Astrocyte (in vitro differentiated cells and primary cell): ENCODE measurements at regions not wholly inside any gene's neighbourhood (a gene's known extent, or its start where the extent isn't known, plus 50 kb on each side); places are given as distances from the start of the nearest gene placed in this dataset.

ENCODE experiments used
- DNase-seq: peaks from one replicate; pipeline ENCODE4 v3.0.0-alpha.2; 2010; ENCODE audit warnings: low read depth
- FAIRE-seq: peaks from 2 replicates; lab custom pipeline; 2011; peaks lifted over from hg19 to GRCh38; lab: Jason Lieb, UNC
- H2AFZ ChIP-seq: 2 replicates; pipeline ENCODE4 v1.6.0; 2012; ENCODE audit warnings: low read depth, low read length, inconsistent platforms
- H3K27ac ChIP-seq: 2 replicates; pipeline ENCODE4 v1.5.1; 2011; ENCODE audit warnings: low read depth, low read length, inconsistent platforms
- H3K27me3 ChIP-seq: 2 replicates; pipeline ENCODE4 v1.6.0; 2011; ENCODE audit warnings: low read length, inconsistent platforms; ENCODE audit not compliant: insufficient read depth
- H3K36me3 ChIP-seq: 2 replicates; pipeline ENCODE4 v1.5.1; 2011; ENCODE audit warnings: low read length, inconsistent platforms; ENCODE audit not compliant: insufficient read depth
- H3K4me1 ChIP-seq: 2 replicates; pipeline ENCODE4 v1.5.1; 2011; ENCODE audit warnings: low read length, inconsistent platforms; ENCODE audit not compliant: insufficient read depth
- H3K4me2 ChIP-seq: 2 replicates; pipeline ENCODE4 v1.6.0; 2012; ENCODE audit warnings: low read length, inconsistent platforms
- H3K4me3 ChIP-seq: 2 replicates; pipeline ENCODE4 v1.5.1; 2011; ENCODE audit warnings: low read depth, mild to moderate bottlenecking, low read length, inconsistent platforms; ENCODE audit not compliant: insufficient read depth
- H3K79me2 ChIP-seq: 2 replicates; pipeline ENCODE4 v1.6.0; 2012; ENCODE audit warnings: mild to moderate bottlenecking, low read length, inconsistent platforms; ENCODE audit not compliant: insufficient read depth
- H3K9ac ChIP-seq: 2 replicates; pipeline ENCODE4 v1.6.0; 2012; ENCODE audit warnings: mild to moderate bottlenecking, low read length, inconsistent platforms
- H3K9me3 ChIP-seq: 2 replicates; pipeline ENCODE4 v1.5.1; 2012; ENCODE audit warnings: low read depth, mild to moderate bottlenecking, low read length, inconsistent platforms; ENCODE audit not compliant: insufficient read depth
- H4K20me1 ChIP-seq: 2 replicates; pipeline ENCODE4 v1.6.0; 2012; ENCODE audit warnings: low read length, inconsistent platforms; ENCODE audit not compliant: insufficient read depth
- H3K27ac Mint-ChIP-seq: one replicate; pipeline ENCODE4 v1.8.0; 2021; ENCODE audit warnings: mild to moderate bottlenecking, mixed read lengths; ENCODE audit not compliant: unreplicated experiment
- H3K27me3 Mint-ChIP-seq: one replicate; pipeline ENCODE4 v1.8.0; 2021; ENCODE audit warnings: low read depth, mixed read lengths; ENCODE audit not compliant: unreplicated experiment
- H3K36me3 Mint-ChIP-seq: one replicate; pipeline ENCODE4 v1.8.0; 2021; ENCODE audit warnings: low read depth, mixed read lengths; ENCODE audit not compliant: unreplicated experiment
- H3K4me1 Mint-ChIP-seq: one replicate; pipeline ENCODE4 v1.8.0; 2021; ENCODE audit warnings: low read depth, mixed read lengths; ENCODE audit not compliant: unreplicated experiment
- H3K4me3 Mint-ChIP-seq: one replicate; pipeline ENCODE4 v1.8.0; 2021; ENCODE audit warnings: mild to moderate bottlenecking, moderate library complexity, mixed read lengths; ENCODE audit not compliant: unreplicated experiment
- H3K9me3 Mint-ChIP-seq: one replicate; pipeline ENCODE4 v1.8.0; 2021; ENCODE audit warnings: mild to moderate bottlenecking, mixed read lengths; ENCODE audit not compliant: unreplicated experiment
- EZH2 ChIP-seq: IDR thresholded peaks from 2 replicates; pipeline ENCODE4 v1.6.1; 2012; ENCODE audit warnings: mild to moderate bottlenecking, low read length, inconsistent platforms; ENCODE audit not compliant: insufficient read depth
- TF ChIP-seq, protein P1 (sequence below): IDR thresholded peaks from 2 replicates; pipeline ENCODE4 v1.5.1; 2011; ENCODE audit warnings: low read depth, mild to moderate bottlenecking, inconsistent platforms, low read length, moderate library complexity; ENCODE audit not compliant: insufficient read depth

DNA sequence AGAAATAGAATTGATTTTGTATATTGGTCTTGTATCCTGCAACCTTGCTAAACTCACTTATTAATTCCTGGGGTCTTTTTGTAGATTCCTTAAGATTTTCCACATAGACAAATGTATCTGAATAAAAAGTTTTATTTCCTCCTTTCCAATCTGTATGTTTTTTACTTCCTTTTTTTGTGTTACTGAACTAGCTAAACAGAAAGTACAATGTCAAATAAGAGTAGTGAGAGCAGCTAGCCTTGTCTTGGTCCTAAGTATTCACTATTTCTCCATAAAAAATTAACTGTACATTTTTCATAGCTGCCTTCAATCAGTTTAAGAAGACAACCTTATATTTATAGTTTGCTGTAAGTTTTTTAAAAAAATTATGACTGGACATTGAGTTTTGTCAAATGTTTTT, 74.9 kb downstream of the FASLG start:
- no peaks in the 10 kb centered on the region for H3K27me3 Mint-ChIP-seq
- no peaks in the 10 kb centered on the region for H4K20me1 ChIP-seq

DNA sequence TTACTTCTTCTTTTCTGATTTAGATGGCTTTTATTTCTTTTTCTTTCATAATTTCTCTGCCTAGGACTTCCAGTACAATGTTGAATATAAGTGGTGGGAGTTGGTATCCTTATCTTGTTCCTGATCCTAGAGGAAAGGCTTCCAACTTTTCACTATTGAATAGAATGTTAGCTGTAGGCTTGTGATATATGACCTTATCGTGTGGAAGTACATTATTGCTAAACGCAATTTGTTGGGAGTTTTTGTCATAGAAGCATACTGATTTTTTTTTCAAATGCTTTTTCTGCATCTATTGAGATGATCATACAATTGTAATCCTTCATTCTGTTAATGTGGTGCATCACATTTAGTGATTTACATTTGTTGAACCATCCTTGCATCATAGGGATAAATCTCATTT, 79.5 kb downstream of the FASLG start:
- H3K4me1 ChIP-seq, result no peaks in the 10 kb centered on the region
- FAIRE-seq, result no peak
- Mint-ChIP-seq H3K4me1 (no peaks in the 10 kb centered on the region), H3K36me3 (no peaks in the 10 kb centered on the region), H3K4me3 (no peak overlapping the region), H3K27me3 (no peaks in the 10 kb centered on the region), H3K9me3 (no peaks in the 10 kb centered on the region), H3K27ac (no peak overlapping the region)
- peaks cover 4% of the 10 kb centered on the region for H3K27me3 ChIP-seq
- H3K27ac ChIP-seq, result no peak overlapping the region
- H3K36me3 ChIP-seq, result no peaks in the 10 kb centered on the region
- H3K9me3 ChIP-seq, result no peaks in the 10 kb centered on the region
- H2AFZ ChIP-seq, result no peak overlapping the region
- no peak overlapping the region for H3K4me2 ChIP-seq
- no peak overlapping the region for H3K9ac ChIP-seq
- DNase-seq, result no peak
- H3K4me3 ChIP-seq, result no peak overlapping the region
- H4K20me1 ChIP-seq, result no peaks in the 10 kb centered on the region
- no peaks in the 10 kb centered on the region for H3K79me2 ChIP-seq
- TF ChIP-seq, protein P1, sequence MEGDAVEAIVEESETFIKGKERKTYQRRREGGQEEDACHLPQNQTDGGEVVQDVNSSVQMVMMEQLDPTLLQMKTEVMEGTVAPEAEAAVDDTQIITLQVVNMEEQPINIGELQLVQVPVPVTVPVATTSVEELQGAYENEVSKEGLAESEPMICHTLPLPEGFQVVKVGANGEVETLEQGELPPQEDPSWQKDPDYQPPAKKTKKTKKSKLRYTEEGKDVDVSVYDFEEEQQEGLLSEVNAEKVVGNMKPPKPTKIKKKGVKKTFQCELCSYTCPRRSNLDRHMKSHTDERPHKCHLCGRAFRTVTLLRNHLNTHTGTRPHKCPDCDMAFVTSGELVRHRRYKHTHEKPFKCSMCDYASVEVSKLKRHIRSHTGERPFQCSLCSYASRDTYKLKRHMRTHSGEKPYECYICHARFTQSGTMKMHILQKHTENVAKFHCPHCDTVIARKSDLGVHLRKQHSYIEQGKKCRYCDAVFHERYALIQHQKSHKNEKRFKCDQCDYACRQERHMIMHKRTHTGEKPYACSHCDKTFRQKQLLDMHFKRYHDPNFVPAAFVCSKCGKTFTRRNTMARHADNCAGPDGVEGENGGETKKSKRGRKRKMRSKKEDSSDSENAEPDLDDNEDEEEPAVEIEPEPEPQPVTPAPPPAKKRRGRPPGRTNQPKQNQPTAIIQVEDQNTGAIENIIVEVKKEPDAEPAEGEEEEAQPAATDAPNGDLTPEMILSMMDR, result no peak
- no peak for TF ChIP-seq EZH2

More for the DNA sequence above, 74.9 kb downstream of the FASLG start:
- no peak overlapping the region for H3K9ac ChIP-seq
- H3K27me3 ChIP-seq, result no peaks in the 10 kb centered on the region
- no peak for DNase-seq
- no peak overlapping the region for H3K4me2 ChIP-seq
- H3K4me3 ChIP-seq, result no peak overlapping the region
- no peak overlapping the region for H3K4me3 Mint-ChIP-seq
- H3K27ac Mint-ChIP-seq, result no peak overlapping the region
- no peaks in the 10 kb centered on the region for H3K4me1 Mint-ChIP-seq
- H3K79me2 ChIP-seq, result no peaks in the 10 kb centered on the region
- no peak overlapping the region for H3K27ac ChIP-seq
- no peak for FAIRE-seq
- peaks cover 3% of the 10 kb centered on the region for H3K9me3 Mint-ChIP-seq
- H2AFZ ChIP-seq, result no peak overlapping the region
- no peaks in the 10 kb centered on the region for H3K36me3 ChIP-seq
- H3K36me3 Mint-ChIP-seq, result no peaks in the 10 kb centered on the region
- H3K4me1 ChIP-seq, result no peaks in the 10 kb centered on the region
- TF ChIP-seq, protein P1, result no peak
- TF ChIP-seq EZH2, result no peak
- H3K9me3 ChIP-seq, result no peaks in the 10 kb centered on the region

DNA sequence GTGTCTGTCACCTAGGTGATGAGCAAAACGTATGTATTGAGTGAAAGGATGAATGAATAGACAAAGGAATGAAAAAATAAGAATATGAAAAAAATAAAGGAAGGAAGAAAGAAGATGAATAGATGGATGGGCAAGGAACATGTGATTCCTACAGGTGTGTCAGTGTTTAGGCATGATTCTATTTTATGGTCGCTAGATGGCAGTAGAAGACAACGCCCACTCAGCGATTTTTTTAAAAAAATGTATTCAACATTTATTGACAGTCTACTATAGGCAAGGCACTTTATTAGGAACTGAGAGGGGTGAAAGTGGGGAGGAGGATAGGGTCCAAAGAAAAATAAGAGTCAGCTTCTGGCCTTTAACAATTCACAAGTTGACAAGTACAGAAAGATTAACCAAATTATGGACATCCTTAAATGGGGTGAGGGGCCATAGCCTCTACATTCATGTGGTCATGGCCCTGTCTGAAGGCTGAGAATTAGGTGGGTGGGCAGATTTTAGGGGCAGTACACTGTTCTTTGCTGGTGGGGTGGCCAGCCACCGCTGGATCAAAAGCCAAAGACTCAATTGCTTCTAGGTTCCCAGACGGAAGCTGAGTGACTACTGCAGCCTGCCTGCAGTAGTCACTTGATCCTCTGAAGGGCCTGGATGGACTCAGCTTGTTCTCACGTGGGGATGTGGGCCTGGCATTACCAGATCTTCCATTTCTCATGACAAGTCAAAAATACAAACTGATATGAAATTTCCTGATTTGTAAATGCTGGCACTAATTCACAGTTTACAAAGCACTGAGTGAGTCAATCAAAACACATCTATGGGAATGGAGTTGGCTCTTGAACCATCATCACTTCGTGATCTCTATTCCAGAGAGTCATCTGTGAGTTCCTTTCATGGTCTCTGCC, 83.9 kb downstream of the FASLG start:
- H3K4me1 ChIP-seq, result peaks cover 24% of the 10 kb centered on the region

More for the DNA sequence above, 83.9 kb downstream of the FASLG start:
- Histone ChIP-seq H3K9me3 (no peaks in the 10 kb centered on the region), H3K36me3 (no peaks in the 10 kb centered on the region), H3K9ac (no peak overlapping the region), H3K27me3 (peaks cover 8% of the 10 kb centered on the region), H3K79me2 (no peaks in the 10 kb centered on the region), H4K20me1 (no peaks in the 10 kb centered on the region), H3K4me2 (no peak overlapping the region), H3K4me3 (no peak overlapping the region), H2AFZ (no peak overlapping the region), H3K27ac (no peak overlapping the region)
- FAIRE-seq (peak; percentile 73), DNase-seq (no peak)
- no peaks in the 10 kb centered on the region for H3K36me3 Mint-ChIP-seq
- TF ChIP-seq EZH2, result no peak
- TF ChIP-seq, protein P1, result peak; percentile 80
- no peak overlapping the region for H3K27ac Mint-ChIP-seq
- no peaks in the 10 kb centered on the region for H3K27me3 Mint-ChIP-seq
- H3K9me3 Mint-ChIP-seq, result no peaks in the 10 kb centered on the region
- no peak overlapping the region for H3K4me3 Mint-ChIP-seq
- H3K4me1 Mint-ChIP-seq, result peaks cover 17% of the 10 kb centered on the region
